NCI-H2227 treated with DMSO at 0.1 percent for 48 hours (cell line): ENCODE measurements at regions not wholly inside any gene's neighbourhood (a gene's known extent, or its start where the extent isn't known, plus 50 kb on each side); places are given as distances from the start of the nearest gene placed in this dataset.

Experiments
- DNase-seq: peaks from one replicate; lab custom pipeline; 2025; lab: John Stamatoyannopoulos, UW

- DNase-seq = no peak
Observed at GRCh38 chr15:95444860-95445259, 885.6 kb upstream of the NR2F2 start.

GRCh38 chr15:95446854-95447253, 883.6 kb upstream of the NR2F2 start:
- DNase-seq = no peak

GRCh38 chr15:95447486-95447885, 883.0 kb upstream of the NR2F2 start:
- DNase-seq = no peak

- no peak for DNase-seq
Observed at GRCh38 chr15:95448531-95449229, 881.8 kb upstream of the NR2F2 start.

GRCh38 chr15:95449230-95449628, 881.3 kb upstream of the NR2F2 start:
- no peak for DNase-seq

GRCh38 chr15:95450413-95450812, 880.1 kb upstream of the NR2F2 start:
- DNase-seq = no peak

- DNase-seq = no peak
Observed at GRCh38 chr15:95451938-95452337, 878.6 kb upstream of the NR2F2 start.

GRCh38 chr15:95454403-95455262, 875.9 kb upstream of the NR2F2 start:
- DNase-seq = no peak

GRCh38 chr15:95457520-95457919, 873.0 kb upstream of the NR2F2 start:
- no peak for DNase-seq

- DNase-seq = no peak
Observed at GRCh38 chr15:95458721-95459120, 871.8 kb upstream of the NR2F2 start.

- DNase-seq = no peak
Observed at GRCh38 chr15:95459273-95459672, 871.2 kb upstream of the NR2F2 start.

- no peak for DNase-seq
Observed at GRCh38 chr15:95464509-95464908, 866.0 kb upstream of the NR2F2 start.

GRCh38 chr15:95468820-95469219, 861.7 kb upstream of the NR2F2 start:
- DNase-seq = no peak

GRCh38 chr15:95469496-95470000, 861.0 kb upstream of the NR2F2 start:
- DNase-seq = no peak

- DNase-seq = no peak
Observed at GRCh38 chr15:95470529-95470928, 860.0 kb upstream of the NR2F2 start.

GRCh38 chr15:95470997-95471689, 859.4 kb upstream of the NR2F2 start:
- DNase-seq = no peak

GRCh38 chr15:95471690-95472086, 858.8 kb upstream of the NR2F2 start:
- DNase-seq = no peak

- DNase-seq = no peak
Observed at GRCh38 chr15:95475067-95475466, 855.4 kb upstream of the NR2F2 start.

- DNase-seq = no peak
Observed at GRCh38 chr15:95479308-95479707, 851.2 kb upstream of the NR2F2 start.

GRCh38 chr15:95485367-95485766, 845.1 kb upstream of the NR2F2 start:
- no peak for DNase-seq

- no peak for DNase-seq
Observed at GRCh38 chr15:95486224-95486623, 844.3 kb upstream of the NR2F2 start.

GRCh38 chr15:95489103-95489502, 841.4 kb upstream of the NR2F2 start:
- no peak for DNase-seq
